Neural cell (in vitro differentiated cells): ENCODE measurements at regions not wholly inside any gene's neighbourhood (a gene's known extent, or its start where the extent isn't known, plus 50 kb on each side); places are given as distances from the start of the nearest gene placed in this dataset.

Source experiments
- H2AFZ ChIP-seq: fragments of 200-600, 300-800 bp; sonication (generic), shearing (Covaris generic); 2 replicates; pipeline ENCODE4 v1.6.0; 2014; ENCODE audit warnings: low read depth, mild to moderate bottlenecking, antibody characterized with exemption, low read length, moderate library complexity
- H3F3A ChIP-seq: fragments of 200-600 bp; shearing (Covaris generic); 2 replicates; pipeline ENCODE4 v1.6.1; 2016; ENCODE audit warnings: mild to moderate bottlenecking, moderate library complexity, mixed read lengths, antibody characterized with exemption, low read length; ENCODE audit not compliant: insufficient read depth, poor library complexity, severe bottlenecking
- H3K27ac ChIP-seq: fragments of 200-600, 300-800 bp; sonication (generic), shearing (Covaris generic); 2 replicates; pipeline ENCODE4 v1.5.1; 2014; ENCODE audit warnings: mild to moderate bottlenecking, low read length, moderate library complexity
- H3K27me3 ChIP-seq: fragments of 300-800, 200-600 bp; sonication (generic), shearing (Covaris generic); 2 replicates; pipeline ENCODE4 v1.6.0; 2014; ENCODE audit warnings: mild to moderate bottlenecking, low read depth, low read length, moderate library complexity; ENCODE audit not compliant: insufficient read depth
- H3K36me3 ChIP-seq: fragments of 300-800, 200-600 bp; sonication (generic), shearing (Covaris generic); 2 replicates; pipeline ENCODE4 v1.5.1; 2014; ENCODE audit warnings: mild to moderate bottlenecking, antibody characterized with exemption, low read length, moderate library complexity; ENCODE audit not compliant: insufficient read depth
- H3K4me2 ChIP-seq: fragments of 300-800, 200-600 bp; sonication (generic), shearing (Covaris generic); 2 replicates; pipeline ENCODE4 v1.6.0; 2014; ENCODE audit warnings: mild to moderate bottlenecking, low read length
- H3K4me3 ChIP-seq: fragments of 300-800, 200-600 bp; sonication (generic), shearing (Covaris generic); 2 replicates; pipeline ENCODE4 v1.5.1; 2014; ENCODE audit warnings: mild to moderate bottlenecking, low read length, moderate library complexity
- H3K79me2 ChIP-seq: fragments of 200-600 bp; shearing (Covaris generic); replicated peaks from 2 replicates; pipeline ENCODE4 v1.6.0; 2014; ENCODE audit warnings: mild to moderate bottlenecking, low read length, moderate library complexity; ENCODE audit not compliant: insufficient read depth
- H3K9ac ChIP-seq: fragments of 300-800, 200-600 bp; sonication (generic), shearing (Covaris generic); 2 replicates; pipeline ENCODE4 v1.6.1; 2016; ENCODE audit warnings: mild to moderate bottlenecking, low read length, mixed read lengths
- H3K9me2 ChIP-seq: fragments of 200-600 bp; shearing (Covaris generic); 2 replicates; pipeline ENCODE4 v1.6.1; 2016; ENCODE audit warnings: mild to moderate bottlenecking, low read length, mixed read lengths; ENCODE audit not compliant: insufficient read depth
- H3K9me3 ChIP-seq: fragments of 200-600, 300-800 bp; sonication (generic), shearing (Covaris generic); 2 replicates; pipeline ENCODE4 v1.6.1; 2016; ENCODE audit warnings: mild to moderate bottlenecking, mixed run types, low read length, moderate library complexity, mixed read lengths
- H4K20me1 ChIP-seq: fragments of 200-600 bp; shearing (Covaris generic); 2 replicates; pipeline ENCODE4 v1.6.1; 2016; ENCODE audit warnings: mild to moderate bottlenecking, mixed run types; ENCODE audit not compliant: insufficient read depth
- CTCF ChIP-seq: fragments of 450-650 bp; IDR thresholded peaks from 2 replicates; pipeline ENCODE4 v1.5.1; 2014; ENCODE audit warnings: antibody characterized with exemption, mild to moderate bottlenecking, moderate library complexity; ENCODE audit not compliant: poor library complexity, severe bottlenecking
- EP300 ChIP-seq: fragments of 450-650 bp; conservative IDR thresholded peaks from 2 replicates; pipeline ENCODE4 v1.6.1; 2014; ENCODE audit warnings: antibody characterized with exemption, mild to moderate bottlenecking, moderate library complexity; ENCODE audit not compliant: poor library complexity, severe bottlenecking
- EZH2 ChIP-seq: fragments of 200-600, 300-800 bp; shearing (Covaris generic), sonication (generic); IDR thresholded peaks from 2 replicates; pipeline ENCODE4 v1.6.1; 2014; ENCODE audit warnings: antibody characterized with exemption, low read length, borderline replicate concordance, mild to moderate bottlenecking; ENCODE audit not compliant: insufficient read depth, poor library complexity, severe bottlenecking
- MXI1 ChIP-seq: fragments of 450-650 bp; conservative IDR thresholded peaks from 2 replicates; pipeline ENCODE4 v1.6.1; 2014; ENCODE audit warnings: antibody characterized with exemption, mild to moderate bottlenecking; ENCODE audit not compliant: poor library complexity, severe bottlenecking
- POLR2AphosphoS5 ChIP-seq: IDR thresholded peaks from 2 replicates; pipeline ENCODE4 v1.6.1; 2012
- RAD21 ChIP-seq: fragments of 450-650 bp; conservative IDR thresholded peaks from 2 replicates; pipeline ENCODE4 v1.6.1; 2014; ENCODE audit warnings: antibody characterized with exemption, mild to moderate bottlenecking, moderate library complexity
- REST ChIP-seq: IDR thresholded peaks from 2 replicates; pipeline ENCODE4 v1.6.1; 2012; ENCODE audit warnings: borderline replicate concordance
- SMC3 ChIP-seq: fragments of 450-650 bp; conservative IDR thresholded peaks from 2 replicates; pipeline ENCODE4 v1.6.1; 2014; ENCODE audit warnings: antibody characterized with exemption, mild to moderate bottlenecking, moderate library complexity; ENCODE audit not compliant: poor library complexity
- TAF1 ChIP-seq: IDR thresholded peaks from 2 replicates; pipeline ENCODE4 v1.6.1; 2012; ENCODE audit warnings: low read depth

- H3K4me2 ChIP-seq, result no peak overlapping the region
- H3K9me2 ChIP-seq, result no peaks in the 10 kb centered on the region
- H3K27ac ChIP-seq, result no peak overlapping the region
- no peaks in the 10 kb centered on the region for H3K27me3 ChIP-seq
- H3K36me3 ChIP-seq, result no peaks in the 10 kb centered on the region
- no peak overlapping the region for H3K9ac ChIP-seq
- H2AFZ ChIP-seq, result no peak overlapping the region
- H3K79me2 ChIP-seq, result no peaks in the 10 kb centered on the region
- H3K4me3 ChIP-seq, result no peak overlapping the region
- H3F3A ChIP-seq, result no peaks in the 10 kb centered on the region
- H3K9me3 ChIP-seq, result no peaks in the 10 kb centered on the region
- H4K20me1 ChIP-seq, result no peaks in the 10 kb centered on the region
- TF ChIP-seq SMC3 (no peak), EZH2 (no peak), MXI1 (no peak), EP300 (no peak), CTCF (no peak), POLR2AphosphoS5 (no peak), TAF1 (no peak)
Observed at GRCh38 chr2:161052214-161052613, 108.0 kb upstream of the TANK start.

GRCh38 chr2:161055289-161055688 is 104.9 kb upstream of the TANK start:
- no peak for TF ChIP-seq CTCF
- no peak for TF ChIP-seq TAF1
- no peak for TF ChIP-seq RAD21
- TF ChIP-seq EZH2, result no peak
- TF ChIP-seq MXI1, result no peak
- no peak for TF ChIP-seq REST
- TF ChIP-seq SMC3, result no peak
- no peak for TF ChIP-seq EP300
- no peak for TF ChIP-seq POLR2AphosphoS5
- H3K36me3 ChIP-seq, result no peaks in the 10 kb centered on the region
- no peak overlapping the region for H3K4me3 ChIP-seq
- no peaks in the 10 kb centered on the region for H3K79me2 ChIP-seq
- H3K27me3 ChIP-seq, result no peaks in the 10 kb centered on the region
- no peak overlapping the region for H3K9ac ChIP-seq
- H3K27ac ChIP-seq, result no peak overlapping the region
- H4K20me1 ChIP-seq, result no peaks in the 10 kb centered on the region
- H3K4me2 ChIP-seq, result no peak overlapping the region
- no peak overlapping the region for H2AFZ ChIP-seq
- H3K9me3 ChIP-seq, result no peaks in the 10 kb centered on the region
- no peaks in the 10 kb centered on the region for H3F3A ChIP-seq
- H3K9me2 ChIP-seq, result no peaks in the 10 kb centered on the region
